NOMO-1 treated with DMSO at 0.1 percent for 48 hours (cell line): ENCODE measurements at regions not wholly inside any gene's neighbourhood (a gene's known extent, or its start where the extent isn't known, plus 50 kb on each side); places are given as distances from the start of the nearest gene placed in this dataset.
"Not testable (repeated sequence)": the region's sequence is repeated elsewhere in the genome, so short reads cannot be mapped to it uniquely, and the experiment has no call there.

Experiments used
- DNase-seq: peaks from one replicate; lab custom pipeline; 2025; ENCODE audit not compliant: unreplicated experiment; lab: John Stamatoyannopoulos, UW

- DNase-seq: no peak
Observed at GRCh38 chr3:102896851-102897621, 462.2 kb downstream of the ZPLD1 start.

- no peak for DNase-seq
Observed at GRCh38 chr3:102904629-102905028, 469.8 kb downstream of the ZPLD1 start.

- no peak for DNase-seq
Observed at GRCh38 chr3:102905811-102906210, 471.0 kb downstream of the ZPLD1 start.

GRCh38 chr3:102906818-102907217 lies 472.0 kb downstream of the ZPLD1 start:
- no peak for DNase-seq

- no peak for DNase-seq
Observed at GRCh38 chr3:102909904-102910303, 475.1 kb downstream of the ZPLD1 start.

- DNase-seq: no peak
Observed at GRCh38 chr3:102916532-102916931, 481.7 kb downstream of the ZPLD1 start.

- DNase-seq: no peak
Observed at GRCh38 chr3:102926618-102927017, 491.8 kb downstream of the ZPLD1 start.

GRCh38 chr3:102933377-102933776 lies 498.6 kb downstream of the ZPLD1 start:
- DNase-seq: no peak

- DNase-seq: no peak
Observed at GRCh38 chr3:102936511-102937045, 501.8 kb downstream of the ZPLD1 start.

GRCh38 chr3:102941786-102942185 lies 507.0 kb downstream of the ZPLD1 start:
- no peak for DNase-seq

- not testable (repeated sequence) for DNase-seq
Observed at GRCh38 chr3:102946445-102946844, 511.6 kb downstream of the ZPLD1 start.

- DNase-seq: no peak
Observed at GRCh38 chr3:102972350-102972749, 537.5 kb downstream of the ZPLD1 start.

- DNase-seq: no peak
Observed at GRCh38 chr3:102974333-102974732, 539.5 kb downstream of the ZPLD1 start.

GRCh38 chr3:102979191-102979590 lies 544.4 kb downstream of the ZPLD1 start:
- no peak for DNase-seq

GRCh38 chr3:102979682-102980354 lies 545.0 kb downstream of the ZPLD1 start:
- DNase-seq: no peak

GRCh38 chr3:102980355-102980696 lies 545.5 kb downstream of the ZPLD1 start:
- DNase-seq: no peak

GRCh38 chr3:103002425-103003176 lies 567.8 kb downstream of the ZPLD1 start:
- DNase-seq: peak; percentile 72

- DNase-seq: no peak
Observed at GRCh38 chr3:103006526-103007183, 571.8 kb downstream of the ZPLD1 start.

- DNase-seq: no peak
Observed at GRCh38 chr3:103009609-103010008, 574.8 kb downstream of the ZPLD1 start.

GRCh38 chr3:103025880-103026279 lies 591.1 kb downstream of the ZPLD1 start:
- DNase-seq: no peak

- no peak for DNase-seq
Observed at GRCh38 chr3:103033841-103034240, 599.0 kb downstream of the ZPLD1 start.
